ENCODE measurements at regions not wholly inside any gene's neighbourhood (a gene's known extent, or its start where the extent isn't known, plus 50 kb on each side); places are given as distances from the start of the nearest gene placed in this dataset.

GRCh38 chr13:52949044-52949443 lies 79.6 kb upstream of the OLFM4 start:
- Histone ChIP-seq H3K9ac (ENCODE audit: low read depth, low read length) (no peak overlapping the region), H3K4me3 (ENCODE audit: low read depth, low read length) (no peak overlapping the region), H3K27me3 (ENCODE audit: control insufficient read depth, insufficient read depth, low read length) (no peaks in the 10 kb centered on the region), H3K9me3 (ENCODE audit: control insufficient read depth, insufficient read depth, low read length) (no peaks in the 10 kb centered on the region), H3K27ac (ENCODE audit: low read depth, low read length) (no peak overlapping the region), H3K36me3 (ENCODE audit: control insufficient read depth, insufficient read depth, low read length) (no peaks in the 10 kb centered on the region), H3K4me1 (ENCODE audit: control insufficient read depth, insufficient read depth, low read length) (peaks cover 32% of the 10 kb centered on the region)

GRCh38 chr13:52947921-52948373 lies 80.7 kb upstream of the OLFM4 start:
- Histone ChIP-seq H3K9me3 (ENCODE audit: control insufficient read depth, insufficient read depth, low read length) (no peaks in the 10 kb centered on the region), H3K4me3 (ENCODE audit: low read depth, low read length) (no peak overlapping the region), H3K27me3 (ENCODE audit: control insufficient read depth, insufficient read depth, low read length) (no peaks in the 10 kb centered on the region), H3K9ac (ENCODE audit: low read depth, low read length) (no peak overlapping the region), H3K36me3 (ENCODE audit: control insufficient read depth, insufficient read depth, low read length) (no peaks in the 10 kb centered on the region), H3K27ac (ENCODE audit: low read depth, low read length) (no peak overlapping the region), H3K4me1 (ENCODE audit: control insufficient read depth, insufficient read depth, low read length) (peaks cover 32% of the 10 kb centered on the region)

- Histone ChIP-seq H3K4me3 (ENCODE audit: low read depth, low read length) (no peak overlapping the region), H3K9ac (ENCODE audit: low read depth, low read length) (no peak overlapping the region), H3K9me3 (ENCODE audit: control insufficient read depth, insufficient read depth, low read length) (no peaks in the 10 kb centered on the region), H3K36me3 (ENCODE audit: control insufficient read depth, insufficient read depth, low read length) (no peaks in the 10 kb centered on the region), H3K4me1 (ENCODE audit: control insufficient read depth, insufficient read depth, low read length) (peaks cover 21% of the 10 kb centered on the region), H3K27me3 (ENCODE audit: control insufficient read depth, insufficient read depth, low read length) (no peaks in the 10 kb centered on the region), H3K27ac (ENCODE audit: low read depth, low read length) (no peak overlapping the region)
Observed at GRCh38 chr13:52945348-52945747, 83.3 kb upstream of the OLFM4 start.

GRCh38 chr13:52944697-52945096 lies 83.9 kb upstream of the OLFM4 start:
- Histone ChIP-seq H3K9ac (ENCODE audit: low read depth, low read length) (no peak overlapping the region), H3K27me3 (ENCODE audit: control insufficient read depth, insufficient read depth, low read length) (no peaks in the 10 kb centered on the region), H3K9me3 (ENCODE audit: control insufficient read depth, insufficient read depth, low read length) (no peaks in the 10 kb centered on the region), H3K4me1 (ENCODE audit: control insufficient read depth, insufficient read depth, low read length) (peaks cover 19% of the 10 kb centered on the region), H3K36me3 (ENCODE audit: control insufficient read depth, insufficient read depth, low read length) (no peaks in the 10 kb centered on the region), H3K27ac (ENCODE audit: low read depth, low read length) (no peak overlapping the region), H3K4me3 (ENCODE audit: low read depth, low read length) (no peak overlapping the region)

GRCh38 chr13:52938065-52938464 lies 89.6 kb upstream of the PCDH8 start:
- Histone ChIP-seq H3K9ac (ENCODE audit: low read depth, low read length) (no peak overlapping the region), H3K9me3 (ENCODE audit: control insufficient read depth, insufficient read depth, low read length) (no peaks in the 10 kb centered on the region), H3K27me3 (ENCODE audit: control insufficient read depth, insufficient read depth, low read length) (no peaks in the 10 kb centered on the region), H3K27ac (ENCODE audit: low read depth, low read length) (no peak overlapping the region), H3K4me1 (ENCODE audit: control insufficient read depth, insufficient read depth, low read length) (peaks cover 6% of the 10 kb centered on the region), H3K4me3 (ENCODE audit: low read depth, low read length) (no peak overlapping the region), H3K36me3 (ENCODE audit: control insufficient read depth, insufficient read depth, low read length) (no peaks in the 10 kb centered on the region)

- H3K9me3 ChIP-seq (ENCODE audit: control insufficient read depth, insufficient read depth, low read length) = no peaks in the 10 kb centered on the region
- no peaks in the 10 kb centered on the region for H3K27me3 ChIP-seq (ENCODE audit: control insufficient read depth, insufficient read depth, low read length)
- peaks cover 6% of the 10 kb centered on the region for H3K4me1 ChIP-seq (ENCODE audit: control insufficient read depth, insufficient read depth, low read length)
- no peak overlapping the region for H3K9ac ChIP-seq (ENCODE audit: low read depth, low read length)
- no peak overlapping the region for H3K4me3 ChIP-seq (ENCODE audit: low read depth, low read length)
- H3K27ac ChIP-seq (ENCODE audit: low read depth, low read length) = no peak overlapping the region
- H3K36me3 ChIP-seq (ENCODE audit: control insufficient read depth, insufficient read depth, low read length) = no peaks in the 10 kb centered on the region
Observed at GRCh38 chr13:52936806-52937205, 88.4 kb upstream of the PCDH8 start.

GRCh38 chr13:52934258-52934657 lies 85.8 kb upstream of the PCDH8 start:
- H3K36me3 ChIP-seq (ENCODE audit: control insufficient read depth, insufficient read depth, low read length) = no peaks in the 10 kb centered on the region
- H3K27me3 ChIP-seq (ENCODE audit: control insufficient read depth, insufficient read depth, low read length) = no peaks in the 10 kb centered on the region
- H3K9ac ChIP-seq (ENCODE audit: low read depth, low read length) = no peak overlapping the region
- H3K9me3 ChIP-seq (ENCODE audit: control insufficient read depth, insufficient read depth, low read length) = no peaks in the 10 kb centered on the region
- no peak overlapping the region for H3K4me3 ChIP-seq (ENCODE audit: low read depth, low read length)
- no peak overlapping the region for H3K27ac ChIP-seq (ENCODE audit: low read depth, low read length)
- peaks cover 13% of the 10 kb centered on the region for H3K4me1 ChIP-seq (ENCODE audit: control insufficient read depth, insufficient read depth, low read length)

GRCh38 chr13:52933547-52934210 lies 85.2 kb upstream of the PCDH8 start:
- peaks cover 13% of the 10 kb centered on the region for H3K4me1 ChIP-seq (ENCODE audit: control insufficient read depth, insufficient read depth, low read length)
- H3K36me3 ChIP-seq (ENCODE audit: control insufficient read depth, insufficient read depth, low read length) = no peaks in the 10 kb centered on the region
- no peak overlapping the region for H3K9ac ChIP-seq (ENCODE audit: low read depth, low read length)
- no peak overlapping the region for H3K4me3 ChIP-seq (ENCODE audit: low read depth, low read length)
- no peaks in the 10 kb centered on the region for H3K27me3 ChIP-seq (ENCODE audit: control insufficient read depth, insufficient read depth, low read length)
- H3K9me3 ChIP-seq (ENCODE audit: control insufficient read depth, insufficient read depth, low read length) = no peaks in the 10 kb centered on the region
- no peak overlapping the region for H3K27ac ChIP-seq (ENCODE audit: low read depth, low read length)

- Histone ChIP-seq H3K36me3 (ENCODE audit: control insufficient read depth, insufficient read depth, low read length) (no peaks in the 10 kb centered on the region), H3K4me1 (ENCODE audit: control insufficient read depth, insufficient read depth, low read length) (peaks cover 13% of the 10 kb centered on the region)
Observed at GRCh38 chr13:52933099-52933498, 84.7 kb upstream of the PCDH8 start.

GRCh38 chr13:52932649-52933048 lies 84.2 kb upstream of the PCDH8 start:
- Histone ChIP-seq H3K9me3 (ENCODE audit: control insufficient read depth, insufficient read depth, low read length) (no peaks in the 10 kb centered on the region), H3K4me1 (ENCODE audit: control insufficient read depth, insufficient read depth, low read length) (peaks cover 13% of the 10 kb centered on the region), H3K9ac (ENCODE audit: low read depth, low read length) (no peak overlapping the region), H3K27me3 (ENCODE audit: control insufficient read depth, insufficient read depth, low read length) (no peaks in the 10 kb centered on the region), H3K27ac (ENCODE audit: low read depth, low read length) (no peak overlapping the region), H3K36me3 (ENCODE audit: control insufficient read depth, insufficient read depth, low read length) (no peaks in the 10 kb centered on the region), H3K4me3 (ENCODE audit: low read depth, low read length) (no peak overlapping the region)

More at GRCh38 chr13:52933099-52933498, 84.7 kb upstream of the PCDH8 start:
- no peaks in the 10 kb centered on the region for H3K9me3 ChIP-seq (ENCODE audit: control insufficient read depth, insufficient read depth, low read length)
- no peaks in the 10 kb centered on the region for H3K27me3 ChIP-seq (ENCODE audit: control insufficient read depth, insufficient read depth, low read length)
- H3K9ac ChIP-seq (ENCODE audit: low read depth, low read length) = no peak overlapping the region
- no peak overlapping the region for H3K27ac ChIP-seq (ENCODE audit: low read depth, low read length)
- no peak overlapping the region for H3K4me3 ChIP-seq (ENCODE audit: low read depth, low read length)

- Histone ChIP-seq H3K9me3 (ENCODE audit: control insufficient read depth, insufficient read depth, low read length) (no peaks in the 10 kb centered on the region), H3K9ac (ENCODE audit: low read depth, low read length) (no peak overlapping the region), H3K27ac (ENCODE audit: low read depth, low read length) (no peak overlapping the region), H3K27me3 (ENCODE audit: control insufficient read depth, insufficient read depth, low read length) (no peaks in the 10 kb centered on the region), H3K4me1 (ENCODE audit: control insufficient read depth, insufficient read depth, low read length) (peaks cover 13% of the 10 kb centered on the region), H3K4me3 (ENCODE audit: low read depth, low read length) (no peak overlapping the region), H3K36me3 (ENCODE audit: control insufficient read depth, insufficient read depth, low read length) (no peaks in the 10 kb centered on the region)
Observed at GRCh38 chr13:52931539-52932431, 83.3 kb upstream of the PCDH8 start.
